ENCODE measurements at regions not wholly inside any gene's neighbourhood (a gene's known extent, or its start where the extent isn't known, plus 50 kb on each side); places are given as distances from the start of the nearest gene placed in this dataset.

DNA sequence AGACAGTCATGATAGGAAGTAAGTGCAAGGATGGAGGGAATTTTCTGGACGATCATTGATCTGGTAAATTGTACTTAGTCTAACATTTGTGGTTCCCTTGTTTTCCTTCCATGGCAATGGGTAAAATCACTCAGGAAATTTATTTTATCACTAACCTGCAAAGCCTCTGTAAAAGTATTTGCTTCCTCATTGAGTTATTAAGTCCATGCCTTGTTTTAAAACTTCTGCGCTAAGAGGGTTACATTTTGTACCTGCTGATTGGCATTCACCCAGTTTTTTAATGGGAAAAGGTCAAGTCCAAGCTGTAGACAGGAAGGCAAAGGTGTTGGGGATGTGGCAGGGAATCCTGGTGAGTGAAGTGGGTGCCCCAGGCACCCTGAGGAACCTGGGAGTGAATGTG is 146.2 kb upstream of the NR2F2 start:
- no peak for DNase-seq (ENCODE audit: low spot score)
- in situ Hi-C loops (cut with MboI; ENCODE audit: low pct_unique_long_range_greater_than_20kb, low sequenced_read_pairs, unreplicated experiment): no loop called here
- TF ChIP-seq, protein P1, sequence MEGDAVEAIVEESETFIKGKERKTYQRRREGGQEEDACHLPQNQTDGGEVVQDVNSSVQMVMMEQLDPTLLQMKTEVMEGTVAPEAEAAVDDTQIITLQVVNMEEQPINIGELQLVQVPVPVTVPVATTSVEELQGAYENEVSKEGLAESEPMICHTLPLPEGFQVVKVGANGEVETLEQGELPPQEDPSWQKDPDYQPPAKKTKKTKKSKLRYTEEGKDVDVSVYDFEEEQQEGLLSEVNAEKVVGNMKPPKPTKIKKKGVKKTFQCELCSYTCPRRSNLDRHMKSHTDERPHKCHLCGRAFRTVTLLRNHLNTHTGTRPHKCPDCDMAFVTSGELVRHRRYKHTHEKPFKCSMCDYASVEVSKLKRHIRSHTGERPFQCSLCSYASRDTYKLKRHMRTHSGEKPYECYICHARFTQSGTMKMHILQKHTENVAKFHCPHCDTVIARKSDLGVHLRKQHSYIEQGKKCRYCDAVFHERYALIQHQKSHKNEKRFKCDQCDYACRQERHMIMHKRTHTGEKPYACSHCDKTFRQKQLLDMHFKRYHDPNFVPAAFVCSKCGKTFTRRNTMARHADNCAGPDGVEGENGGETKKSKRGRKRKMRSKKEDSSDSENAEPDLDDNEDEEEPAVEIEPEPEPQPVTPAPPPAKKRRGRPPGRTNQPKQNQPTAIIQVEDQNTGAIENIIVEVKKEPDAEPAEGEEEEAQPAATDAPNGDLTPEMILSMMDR (IDR thresholded peaks at IDR 0.05; ENCODE audit: extremely low read depth, insufficient read depth, missing control alignments): no peak

DNA sequence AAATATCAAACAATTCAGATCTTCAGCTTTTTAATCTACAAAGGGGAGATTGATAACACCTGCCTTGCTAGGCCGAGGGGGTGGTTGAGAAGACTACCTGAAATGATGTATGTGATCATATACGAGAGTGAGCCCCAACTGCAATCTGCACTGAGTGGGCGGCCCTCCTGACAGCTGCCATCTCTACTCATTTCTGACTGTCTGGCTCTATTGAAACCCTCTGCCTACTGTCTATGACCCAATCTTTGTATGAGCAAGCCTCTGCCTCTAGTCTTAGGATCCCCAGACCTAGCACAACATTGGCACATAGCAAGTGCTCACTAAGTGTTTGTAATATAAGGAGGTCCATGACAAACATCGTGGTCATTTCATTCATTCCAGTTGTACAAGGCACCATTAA is 144.4 kb upstream of the NR2F2 start:
- DNase-seq (ENCODE audit: low spot score): no peak
- TF ChIP-seq, protein P1 (IDR thresholded peaks at IDR 0.05; ENCODE audit: extremely low read depth, insufficient read depth, missing control alignments): no peak
- in situ Hi-C loops (cut with MboI; ENCODE audit: low pct_unique_long_range_greater_than_20kb, low sequenced_read_pairs, unreplicated experiment): no loop called here

DNA sequence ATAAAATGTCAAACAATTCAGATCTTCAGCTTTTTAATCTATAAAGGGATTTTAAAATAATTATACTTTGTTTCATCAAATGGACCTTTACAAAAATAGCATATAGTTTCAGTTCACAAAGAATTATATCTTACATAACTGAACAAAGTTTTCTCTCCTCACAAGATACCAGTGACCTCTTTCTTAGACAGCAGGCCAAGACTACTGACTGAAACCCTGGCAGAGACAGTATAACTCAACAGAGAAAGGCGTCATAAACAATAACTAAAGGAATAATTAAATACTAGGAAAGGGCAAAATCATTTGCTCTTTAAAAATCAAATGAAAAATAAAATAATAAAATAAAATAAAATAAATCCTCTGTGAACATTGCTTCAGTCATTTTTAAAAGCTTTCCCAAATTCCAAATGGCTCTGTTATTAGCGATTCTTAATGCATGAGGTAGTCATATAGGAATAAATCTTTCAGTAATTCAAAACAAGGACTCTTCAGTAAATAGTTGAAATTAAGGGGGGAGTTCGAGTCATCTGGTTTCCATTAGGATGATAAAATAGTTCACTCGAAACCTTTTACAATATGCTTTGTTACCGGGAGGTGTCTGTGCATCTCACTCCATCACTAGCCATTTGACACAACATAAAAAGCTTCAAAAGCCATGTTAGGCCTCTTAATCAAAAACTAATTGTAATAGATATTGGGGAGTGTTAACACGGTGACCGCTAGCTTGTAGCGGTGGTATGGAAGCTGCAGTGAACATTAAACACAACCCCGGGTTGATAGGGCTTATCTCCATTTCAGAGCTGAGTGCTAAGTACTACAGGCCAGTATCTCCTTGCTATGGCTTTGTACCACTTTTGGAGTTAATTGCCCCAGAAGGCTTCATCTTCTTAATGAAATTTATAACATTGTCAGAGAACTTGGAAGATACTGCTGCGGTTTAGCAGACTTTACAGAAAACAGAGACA is 142.9 kb upstream of the NR2F2 start:
- in situ Hi-C loops (cut with MboI; ENCODE audit: low pct_unique_long_range_greater_than_20kb, low sequenced_read_pairs, unreplicated experiment): no loop called here
- TF ChIP-seq, protein P1 (IDR thresholded peaks at IDR 0.05; ENCODE audit: extremely low read depth, insufficient read depth, missing control alignments): no peak
- DNase-seq (ENCODE audit: low spot score): no peak

DNA sequence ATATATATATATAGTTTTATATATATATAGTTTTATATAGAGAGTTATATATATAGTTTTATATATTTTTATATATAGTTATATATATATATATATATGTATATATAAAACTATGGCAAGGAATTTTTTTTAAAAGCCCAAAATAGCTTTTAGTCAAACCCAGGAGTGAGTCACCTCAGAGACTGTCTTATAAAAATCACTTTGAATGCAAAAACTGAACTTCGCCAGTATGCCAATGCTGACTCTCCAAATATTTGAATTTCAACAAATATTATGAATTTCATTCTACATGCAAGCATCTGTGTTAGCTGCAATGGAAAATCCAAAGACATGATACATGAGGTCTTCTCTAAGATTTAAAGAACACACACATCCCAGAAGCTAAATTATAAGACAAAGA is 132.8 kb upstream of the NR2F2 start:
- no peak for DNase-seq (ENCODE audit: low spot score)
- TF ChIP-seq, protein P1 (IDR thresholded peaks at IDR 0.05; ENCODE audit: extremely low read depth, insufficient read depth, missing control alignments): no peak
- in situ Hi-C loops (cut with MboI; ENCODE audit: low pct_unique_long_range_greater_than_20kb, low sequenced_read_pairs, unreplicated experiment): no loop called here

DNA sequence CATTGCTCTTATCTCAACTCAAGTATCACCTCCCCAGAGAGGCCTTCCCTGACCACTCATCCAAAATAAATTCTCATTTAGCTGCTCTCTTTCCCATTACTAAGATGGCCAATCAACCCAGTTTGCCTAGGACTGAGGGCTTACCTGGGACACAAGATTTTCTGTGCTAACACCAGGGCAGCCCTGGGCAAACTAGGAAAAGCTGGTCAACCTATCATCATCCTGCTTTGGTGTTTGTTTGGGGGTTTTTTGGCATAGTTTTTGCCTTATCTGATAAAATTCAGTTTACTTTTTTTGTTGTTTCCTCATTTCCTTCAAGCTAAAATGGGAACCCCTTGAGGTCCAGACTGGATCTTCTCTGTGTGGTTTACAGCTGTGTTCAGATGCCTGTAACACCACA is 131.4 kb upstream of the NR2F2 start:
- in situ Hi-C loops (cut with MboI; ENCODE audit: low pct_unique_long_range_greater_than_20kb, low sequenced_read_pairs, unreplicated experiment): no loop called here
- no peak for DNase-seq (ENCODE audit: low spot score)
- TF ChIP-seq, protein P1 (IDR thresholded peaks at IDR 0.05; ENCODE audit: extremely low read depth, insufficient read depth, missing control alignments): no peak

DNA sequence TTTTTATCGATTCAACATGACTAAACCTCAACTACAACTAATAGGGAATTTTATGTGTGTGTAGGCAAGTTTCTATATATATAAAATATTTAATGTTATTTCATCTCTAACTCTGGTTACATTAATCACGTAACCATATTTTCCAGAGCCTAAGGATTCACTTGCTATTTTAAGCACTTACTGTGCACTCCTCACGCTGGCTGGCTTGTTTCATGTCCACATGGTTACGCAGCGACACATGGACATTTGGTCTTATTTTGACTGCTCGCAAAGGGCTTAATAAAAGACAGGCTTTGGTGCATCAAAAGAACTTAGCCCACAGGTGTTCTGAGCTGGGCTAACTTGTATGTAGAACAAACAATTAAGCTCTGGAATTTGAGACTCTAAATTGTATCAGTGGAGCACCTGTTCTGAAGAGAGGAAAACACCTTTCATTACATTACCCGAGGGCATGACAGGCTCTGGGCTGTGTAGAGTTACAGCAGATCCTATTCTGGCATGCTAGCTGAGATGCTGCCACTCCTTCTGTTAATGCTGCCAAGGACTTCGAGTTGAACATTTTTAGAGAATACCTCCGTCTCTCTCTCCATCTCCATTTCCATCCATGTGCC is 130.0 kb upstream of the NR2F2 start:
- TF ChIP-seq, protein P1 (IDR thresholded peaks at IDR 0.05; ENCODE audit: extremely low read depth, insufficient read depth, missing control alignments): no peak
- no peak for DNase-seq (ENCODE audit: low spot score)
- in situ Hi-C loops (cut with MboI; ENCODE audit: low pct_unique_long_range_greater_than_20kb, low sequenced_read_pairs, unreplicated experiment): no loop called here
